ENCODE measurements at regions not wholly inside any gene's neighbourhood (a gene's known extent, or its start where the extent isn't known, plus 50 kb on each side); places are given as distances from the start of the nearest gene placed in this dataset.

GRCh38 chr3:43170553-43170952 lies 64.7 kb upstream of the POMGNT2 start:
- TF ChIP-seq CTCF (conservative IDR thresholded peaks at IDR 0.05; ENCODE audit: low read depth, low read length) (no peak), EZH2phosphoT487 (IDR thresholded peaks at IDR 0.05; ENCODE audit: borderline replicate concordance, low read length) (no peak), EZH2 (IDR thresholded peaks at IDR 0.05; ENCODE audit: low read length, unreplicated experiment) (no peak)
